G401 (cell line): ENCODE measurements at regions not wholly inside any gene's neighbourhood (a gene's known extent, or its start where the extent isn't known, plus 50 kb on each side); places are given as distances from the start of the nearest gene placed in this dataset.
"Not testable (repeated sequence)": the region's sequence is repeated elsewhere in the genome, so short reads cannot be mapped to it uniquely, and the experiment has no call there.

Source experiments
- DNase-seq: peaks from one replicate; pipeline ENCODE4 v3.0.0-alpha.2; 2015; ENCODE audit warnings: low spot score
- in situ Hi-C: cut with HindIII; loops from 2 replicates; pipeline ENCODE4 v1.10.0; 2016; ENCODE audit warnings: low sequenced_read_pairs, mixed read lengths

DNA sequence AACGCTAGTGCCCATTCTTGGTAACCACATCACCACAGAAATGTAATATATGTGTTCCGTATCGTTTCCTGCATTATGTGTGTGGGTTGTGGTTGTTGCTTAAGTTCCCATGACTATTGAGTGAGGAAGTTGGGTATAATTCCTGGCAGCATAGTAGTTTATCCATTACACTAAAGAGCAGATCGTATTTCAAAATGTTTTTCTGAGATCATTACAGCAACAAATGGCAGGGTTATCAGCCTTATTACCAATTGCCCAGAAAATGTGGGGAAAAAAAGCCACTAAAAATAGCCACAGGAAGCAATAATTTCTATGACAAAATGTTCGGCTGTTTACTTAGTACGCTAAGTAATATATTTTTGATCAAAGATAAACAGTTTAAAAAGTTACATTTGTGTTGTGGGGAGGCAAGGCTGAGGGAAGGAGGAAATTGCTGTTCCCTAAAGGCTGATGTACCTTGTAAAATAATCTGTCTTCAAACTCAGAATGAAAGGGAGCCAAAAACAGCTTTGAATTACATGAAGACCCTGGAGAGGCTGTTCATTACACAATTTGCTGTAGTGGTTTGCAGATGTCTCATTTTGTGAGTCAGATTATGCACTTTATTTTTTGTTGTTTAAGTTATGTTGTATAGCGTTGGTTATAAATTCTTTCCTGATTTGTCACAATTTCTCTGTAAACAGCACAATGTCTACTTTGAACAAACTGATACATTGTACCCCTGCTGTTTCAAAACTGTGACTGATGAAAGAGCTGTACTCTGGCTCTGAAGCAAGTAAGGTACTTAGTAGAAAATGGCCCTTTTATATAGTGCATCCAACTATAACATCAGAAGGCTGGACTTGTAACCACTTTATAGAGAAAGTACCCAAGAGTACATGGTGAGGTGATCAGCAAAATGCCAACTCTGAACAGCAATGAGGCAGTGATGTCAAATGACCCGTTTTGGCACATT, 1028.5 kb downstream of the NR2F1-AS1 start:
- DNase-seq = peak; percentile 38
- in situ Hi-C loops = no loop called here

DNA sequence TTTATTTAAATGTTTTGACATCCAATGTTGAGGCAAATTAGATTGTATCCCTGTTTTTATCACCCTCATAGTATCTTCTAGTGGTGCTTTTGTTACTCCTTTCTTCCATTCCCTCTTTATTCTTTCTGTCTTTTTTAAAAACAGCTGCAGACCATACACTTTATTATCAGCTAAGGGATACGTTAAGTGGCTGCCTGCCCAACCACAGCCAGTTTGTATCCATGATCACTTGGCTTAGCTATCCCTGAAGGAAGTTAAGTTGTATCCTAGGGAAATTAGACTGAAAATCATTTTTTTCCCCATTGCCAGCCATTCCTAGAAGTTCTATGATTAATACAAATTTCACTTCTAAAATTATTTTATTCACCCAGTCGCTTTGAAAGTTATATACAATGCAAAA, 1032.7 kb downstream of the NR2F1-AS1 start:
- in situ Hi-C loops = no loop called here
- DNase-seq = no peak

DNA sequence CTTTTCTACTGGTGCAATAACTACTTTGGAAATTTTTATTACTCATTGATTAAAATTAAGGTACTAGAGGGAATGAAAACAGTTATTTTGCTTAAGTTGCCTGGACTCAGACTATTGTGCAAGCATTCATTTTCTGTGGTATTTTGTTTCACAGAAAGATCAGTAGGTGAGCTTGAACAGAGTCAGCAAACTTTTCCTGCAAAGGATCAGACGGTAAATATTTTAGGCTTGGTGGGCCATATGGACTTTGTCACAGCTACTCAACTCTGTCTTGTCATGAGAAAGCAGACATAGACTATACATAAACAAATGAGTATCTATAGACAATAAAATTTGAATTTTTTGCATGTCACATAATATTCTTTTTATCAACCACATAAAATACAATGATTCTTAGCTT, 1036.4 kb downstream of the NR2F1-AS1 start:
- in situ Hi-C loops = no loop called here
- DNase-seq = no peak

DNA sequence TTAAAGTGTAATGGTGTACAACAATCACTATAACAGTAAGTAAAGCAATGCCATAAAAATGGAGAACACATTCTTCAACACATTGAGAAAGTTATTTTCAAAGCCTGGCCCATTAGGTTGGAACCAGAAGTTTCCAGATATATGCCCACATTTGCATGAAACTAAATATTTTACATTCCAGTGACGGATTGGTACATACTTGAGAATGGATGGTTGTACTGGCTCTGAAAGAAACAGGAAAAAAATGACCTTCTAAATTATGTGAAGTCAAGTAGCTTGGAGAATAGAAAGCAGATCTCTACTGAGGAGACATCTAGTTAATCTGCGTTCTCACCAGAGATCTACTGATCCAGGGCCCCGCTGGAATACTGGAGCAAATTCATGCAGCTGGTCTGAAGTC, 1037.0 kb downstream of the NR2F1-AS1 start:
- DNase-seq = no peak
- in situ Hi-C loops = no loop called here

DNA sequence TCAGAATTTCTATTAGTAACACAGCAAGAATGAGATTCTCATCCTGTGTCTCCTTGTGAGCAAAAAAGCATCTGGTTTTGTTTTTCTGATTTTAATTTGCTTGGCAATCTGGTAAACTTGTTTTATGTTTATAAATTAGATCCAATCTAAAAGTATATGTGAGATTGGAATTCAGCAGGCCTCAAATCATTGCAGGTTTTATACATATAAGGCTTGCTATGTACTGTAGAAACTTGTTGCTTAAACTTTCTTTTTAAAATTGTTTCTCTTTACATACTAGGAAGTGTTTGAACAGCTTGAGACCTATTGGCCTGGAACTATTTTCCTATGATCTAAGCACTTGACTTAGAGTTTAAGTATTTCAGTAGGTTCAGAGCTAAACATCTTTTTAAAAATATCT, 1037.8 kb downstream of the NR2F1-AS1 start:
- in situ Hi-C loops = no loop called here
- DNase-seq = no peak

DNA sequence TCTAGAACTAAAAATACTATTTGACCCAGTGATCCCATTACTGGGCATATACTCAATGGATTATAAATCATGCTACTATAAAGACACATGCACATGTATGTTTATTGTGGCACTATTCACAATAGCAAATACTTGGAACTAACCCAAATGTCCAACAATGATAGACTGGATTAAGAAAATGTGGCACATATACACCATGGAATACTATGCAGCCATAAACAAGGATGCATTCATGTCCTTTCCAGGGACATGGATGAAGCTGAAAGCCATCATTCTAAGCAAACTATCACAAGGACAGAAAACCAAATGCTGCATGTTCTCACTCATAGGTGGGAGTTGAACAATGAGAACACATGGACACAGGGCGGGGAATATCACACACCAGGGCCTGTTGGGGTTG, 1039.0 kb downstream of the NR2F1-AS1 start:
- DNase-seq, in situ Hi-C loops: not testable (repeated sequence)

DNA sequence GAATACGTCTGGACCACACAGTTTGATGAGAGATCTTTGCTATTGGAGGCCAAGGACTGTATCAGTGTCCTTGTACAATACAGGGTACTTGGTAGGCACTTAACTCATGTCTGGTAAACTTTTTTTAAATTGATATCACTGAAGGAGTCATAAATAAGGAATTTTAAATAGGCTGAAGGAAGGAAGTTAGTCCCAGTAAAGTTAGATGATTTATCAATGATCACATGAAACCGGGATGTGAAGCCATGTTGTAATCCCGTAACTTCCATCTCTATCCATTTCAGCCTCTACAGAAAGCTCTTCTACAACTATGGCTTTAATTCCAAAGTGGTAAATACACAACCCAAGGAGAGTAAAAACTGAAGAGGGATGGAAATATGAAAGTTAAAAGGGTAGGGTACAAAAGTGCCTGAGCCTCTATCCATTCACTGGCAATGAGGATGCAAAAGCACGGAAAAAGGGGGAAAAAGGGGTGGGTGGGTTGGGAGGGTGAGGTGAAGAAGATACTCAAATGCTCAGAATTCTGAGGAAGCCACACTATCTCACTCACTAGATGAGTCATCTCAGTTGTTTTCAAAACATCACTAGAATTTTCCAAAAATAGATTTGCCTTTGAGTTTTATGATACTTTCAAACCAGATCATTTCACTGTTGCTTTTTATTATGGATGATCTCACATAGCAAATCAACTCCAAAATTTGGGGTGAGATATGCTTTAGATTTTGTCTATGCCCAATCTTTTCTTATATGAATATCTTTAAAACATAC, 1053.5 kb downstream of the NR2F1-AS1 start:
- DNase-seq = no peak
- in situ Hi-C loops = no loop called here

DNA sequence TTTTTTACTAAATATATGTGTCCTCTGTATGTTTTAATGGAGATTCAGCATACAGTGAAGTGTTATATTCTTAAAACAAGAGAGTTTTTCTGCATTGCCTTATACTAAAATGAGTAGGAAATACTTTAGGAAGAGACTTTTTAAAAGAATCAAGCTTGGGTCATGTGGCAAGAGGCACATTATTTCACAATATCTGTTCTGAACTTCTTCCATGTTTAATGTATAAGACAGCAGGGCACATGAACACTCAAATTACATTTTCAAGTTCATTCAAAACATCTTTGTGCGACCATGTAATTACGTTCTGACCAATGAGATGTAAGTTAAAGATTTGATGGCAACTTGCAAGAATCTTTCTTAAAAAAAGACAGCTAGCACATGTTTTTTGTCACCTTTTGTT, 1055.9 kb downstream of the NR2F1-AS1 start:
- DNase-seq = no peak
- in situ Hi-C loops = no loop called here

DNA sequence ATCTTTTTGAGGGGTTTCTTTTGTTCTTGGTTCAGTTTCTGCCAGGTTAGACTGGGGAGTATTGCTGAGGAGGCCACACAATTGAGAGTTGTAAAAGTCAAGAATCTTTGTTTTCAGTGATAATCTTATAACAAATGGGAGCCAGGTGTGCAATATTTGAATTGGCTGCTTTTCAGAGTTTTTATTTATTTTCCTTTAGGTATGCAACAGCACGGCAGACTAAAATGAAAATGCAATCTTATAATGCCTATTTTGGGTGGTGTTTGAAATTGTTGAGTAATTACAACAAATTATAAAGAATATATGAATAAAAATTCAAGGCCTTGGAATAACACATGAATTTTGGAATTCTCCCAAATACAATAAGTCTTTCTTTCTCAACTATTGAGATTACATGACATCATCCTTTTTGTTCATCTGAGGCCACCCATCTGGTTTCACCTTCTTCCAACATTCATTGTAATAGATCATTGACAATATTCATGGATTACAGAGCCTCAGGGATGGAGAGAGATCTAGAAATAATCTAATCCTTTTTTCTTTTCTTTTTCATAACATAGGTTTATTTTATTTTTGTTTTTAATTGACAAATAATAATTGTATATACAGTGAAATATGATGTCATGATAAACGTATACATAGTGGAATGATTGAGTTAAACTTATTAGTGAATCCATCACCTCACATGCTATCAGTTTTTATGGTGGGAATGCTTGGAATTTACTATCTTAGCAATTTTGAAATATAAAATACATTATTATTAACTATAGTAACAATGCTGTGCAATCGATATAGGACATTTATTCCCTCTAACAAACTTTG, 1061.0 kb downstream of the NR2F1-AS1 start:
- no peak for DNase-seq
- in situ Hi-C loops = no loop called here

DNA sequence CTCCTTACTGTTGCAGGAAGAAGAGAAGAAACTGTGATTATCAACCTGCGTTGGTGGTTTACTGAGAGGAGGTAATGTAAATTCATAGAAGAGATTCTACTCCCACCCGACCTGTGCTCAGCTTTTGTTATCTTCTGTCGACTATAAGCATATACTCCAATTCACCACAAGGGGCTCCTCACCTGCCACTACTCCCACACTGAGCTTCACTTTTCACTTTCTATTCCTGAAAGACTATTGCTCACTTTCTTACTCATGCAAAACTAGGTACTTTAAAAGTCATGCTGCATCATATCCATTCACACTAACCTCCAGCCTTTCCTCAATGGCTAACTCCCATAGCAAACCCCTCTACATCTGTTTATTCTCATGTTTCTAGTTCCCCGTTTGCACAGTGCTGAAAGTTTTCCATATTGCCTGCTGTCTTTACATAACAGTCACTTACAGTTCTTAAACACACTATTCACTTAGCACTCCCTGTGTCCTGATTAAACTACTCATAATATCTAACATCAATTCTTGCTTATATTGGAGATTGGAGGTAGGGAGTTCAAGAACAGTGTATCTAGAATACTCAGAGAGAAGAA, 1062.6 kb downstream of the NR2F1-AS1 start:
- in situ Hi-C loops = no loop called here
- peak; percentile 12 for DNase-seq

DNA sequence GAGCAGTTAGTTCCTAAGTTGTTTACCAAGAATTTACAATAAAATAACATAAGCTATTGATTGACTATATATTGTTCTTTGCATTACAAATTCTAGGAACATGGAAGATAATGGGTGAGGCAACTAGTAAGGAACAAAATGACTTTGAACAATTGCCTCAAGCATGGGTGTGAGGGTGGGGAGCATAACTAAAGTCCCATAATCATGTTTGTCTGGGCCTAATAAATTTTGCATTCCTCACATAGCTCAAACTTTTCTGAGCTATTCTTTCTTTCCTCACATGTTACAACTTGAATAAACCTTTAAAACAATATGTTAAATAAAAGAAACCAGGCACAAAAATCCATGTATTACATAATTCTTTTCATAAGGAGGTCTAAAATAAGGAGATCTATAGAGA, 1066.1 kb downstream of the NR2F1-AS1 start:
- no peak for DNase-seq
- in situ Hi-C loops = no loop called here

DNA sequence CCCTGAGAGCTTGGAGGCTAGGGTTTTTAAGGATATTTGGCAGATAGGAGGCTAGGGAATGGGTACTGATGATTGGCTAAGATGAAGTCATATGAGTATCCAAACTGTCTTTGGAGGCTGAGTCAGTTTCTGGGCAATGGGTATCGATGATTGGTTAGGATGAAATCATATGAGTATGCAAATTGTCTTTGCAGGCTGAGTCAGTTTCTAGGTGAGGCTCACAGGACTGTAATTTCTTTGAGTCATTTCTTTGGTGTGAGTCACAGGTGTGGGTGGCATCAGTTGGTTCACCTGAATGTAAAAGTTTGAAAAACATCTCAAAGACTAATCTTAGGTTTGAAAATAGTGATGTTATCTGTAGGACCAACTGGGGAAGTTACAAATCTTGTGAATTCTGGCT, 1068.0 kb downstream of the NR2F1-AS1 start:
- in situ Hi-C loops = no loop called here
- no peak for DNase-seq

DNA sequence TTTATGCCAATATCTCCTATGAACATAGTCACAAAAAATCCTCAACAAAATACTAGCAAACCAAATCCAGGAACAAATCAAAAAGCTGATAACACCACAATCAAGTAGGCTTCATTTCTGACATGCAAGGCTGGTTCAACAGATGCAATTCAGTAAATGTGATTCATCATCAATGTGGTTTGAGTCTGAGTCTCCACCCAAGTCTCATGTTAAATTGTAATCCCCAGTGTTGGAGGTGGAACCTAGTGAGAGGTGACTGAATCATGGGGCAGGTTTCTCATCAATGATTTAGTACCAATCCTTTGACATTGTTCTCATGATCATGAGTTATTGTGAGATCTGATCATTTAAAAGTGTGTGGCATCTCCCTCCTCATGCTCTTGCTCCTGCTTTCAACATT, 1072.7 kb downstream of the NR2F1-AS1 start:
- in situ Hi-C loops = no loop called here
- no peak for DNase-seq

DNA sequence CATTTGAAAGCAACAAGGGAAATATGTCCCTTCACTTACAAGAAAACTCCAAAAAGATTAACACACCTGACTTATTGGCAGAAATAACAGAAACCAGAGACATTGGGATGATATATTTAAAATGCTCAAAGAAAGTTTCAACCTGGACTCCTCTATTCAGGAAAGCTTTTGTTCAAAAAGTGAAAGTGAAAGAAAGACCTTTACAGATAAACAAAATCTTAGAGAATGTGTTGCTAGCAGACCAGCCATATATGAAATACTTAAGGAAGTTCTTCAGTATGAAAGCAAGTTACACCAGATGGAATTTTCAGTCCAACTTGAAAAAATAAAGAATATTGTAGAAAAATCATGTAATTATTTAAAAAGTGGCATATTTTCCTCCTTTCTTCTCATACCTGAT, 1075.1 kb downstream of the NR2F1-AS1 start:
- no peak for DNase-seq
- in situ Hi-C loops = no loop called here

DNA sequence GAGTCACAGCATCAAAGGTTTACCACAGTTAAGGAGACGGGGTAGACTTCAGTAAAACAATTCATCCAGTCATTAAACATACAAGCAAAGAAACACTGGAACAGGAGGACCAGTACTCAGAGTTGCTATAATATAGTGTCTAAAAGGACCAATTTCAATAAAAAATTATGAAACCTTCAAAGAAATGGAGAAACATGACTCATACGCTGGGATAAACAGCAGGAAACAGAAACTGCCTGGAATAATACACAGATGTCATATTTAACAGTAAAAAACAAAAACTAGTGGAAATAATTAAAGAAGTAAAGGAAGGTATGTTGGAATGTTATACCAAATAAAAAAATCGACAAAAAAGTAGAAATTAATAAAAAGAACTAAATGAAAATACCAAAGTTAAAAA, 1075.9 kb downstream of the NR2F1-AS1 start:
- no peak for DNase-seq
- in situ Hi-C loops = no loop called here

DNA sequence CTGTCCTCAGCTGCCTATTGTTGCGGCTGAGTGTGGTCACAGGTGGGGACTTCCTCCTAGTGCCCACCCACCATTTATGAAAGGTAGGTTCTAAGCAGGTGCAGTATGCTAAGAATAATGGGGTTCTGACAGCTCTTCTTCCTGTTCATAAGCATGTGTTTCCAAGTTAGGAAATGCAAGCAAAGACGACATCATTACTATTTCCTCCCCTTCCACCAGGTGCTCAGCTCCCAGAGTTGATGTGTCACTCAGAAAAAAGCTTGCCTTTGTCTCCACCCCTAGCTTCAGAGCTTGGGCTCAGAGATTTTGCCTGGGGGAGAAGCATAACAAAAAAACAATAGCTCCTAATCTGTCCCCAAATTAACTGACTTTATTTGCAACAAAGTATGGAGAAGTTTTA, 1076.7 kb downstream of the NR2F1-AS1 start:
- DNase-seq = no peak
- in situ Hi-C loops = no loop called here

DNA sequence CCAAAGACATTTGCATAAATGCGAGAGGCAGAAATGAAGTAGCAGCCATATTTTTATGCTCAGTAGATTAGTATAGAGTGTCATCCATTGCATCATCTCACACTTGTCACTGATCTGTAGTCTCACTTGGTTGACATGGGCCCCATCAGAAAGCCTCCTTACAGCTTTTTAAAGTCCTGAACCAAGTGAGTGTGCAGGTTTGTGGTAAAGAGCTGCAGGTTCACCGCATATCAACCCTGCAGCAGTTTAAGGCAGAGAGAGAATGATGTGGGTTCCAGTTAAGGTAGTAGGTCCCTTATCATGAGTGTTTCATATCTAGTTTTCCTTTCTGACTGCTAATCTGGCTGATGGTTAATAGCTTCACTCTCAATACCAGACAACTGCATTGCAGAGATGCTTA, 1080.3 kb downstream of the NR2F1-AS1 start:
- DNase-seq = no peak
- in situ Hi-C loops = no loop called here

DNA sequence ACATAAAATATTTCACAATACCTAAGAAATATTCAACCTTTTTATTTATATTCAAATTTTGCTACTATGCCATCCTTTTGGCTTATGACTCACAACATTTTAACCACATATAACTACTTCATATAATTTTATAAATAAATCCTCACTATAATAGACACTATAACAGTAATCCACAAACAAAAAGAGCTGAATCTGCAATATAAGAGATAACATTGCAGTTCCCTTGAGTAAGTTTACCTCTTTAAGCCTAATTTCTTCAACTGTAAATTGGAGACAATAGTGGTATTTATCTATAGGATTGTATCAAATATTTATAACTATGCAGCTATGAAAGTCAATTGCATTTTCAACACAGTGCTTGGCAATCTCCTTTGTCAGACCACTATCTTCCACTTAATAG, 1084.5 kb downstream of the NR2F1-AS1 start:
- DNase-seq = no peak
- in situ Hi-C loops = no loop called here

DNA sequence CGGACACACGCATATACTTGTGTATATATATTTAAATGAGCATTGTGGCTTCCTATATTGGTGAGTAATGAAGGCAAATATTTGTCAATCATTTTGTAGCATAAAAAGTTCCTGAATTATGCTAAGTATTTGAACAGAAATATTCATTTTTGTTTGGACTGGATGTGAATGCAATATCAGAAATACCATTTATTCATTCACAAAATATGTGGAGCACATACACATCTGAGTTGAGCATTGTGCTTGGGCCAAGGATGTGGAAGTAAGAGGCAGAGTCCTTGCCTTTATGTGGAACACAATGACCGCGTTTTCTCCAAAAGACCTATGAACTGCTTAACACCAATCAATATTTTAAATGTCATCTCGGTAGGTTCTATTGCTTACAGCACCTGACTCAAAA, 1086.5 kb downstream of the NR2F1-AS1 start:
- DNase-seq = no peak
- in situ Hi-C loops = no loop called here
